ENCODE measurements at regions not wholly inside any gene's neighbourhood (a gene's known extent, or its start where the extent isn't known, plus 50 kb on each side); places are given as distances from the start of the nearest gene placed in this dataset.

- peak; percentile 34 for DNase-seq
- Histone ChIP-seq H3K27me3 (no peaks in the 10 kb centered on the region), H3K27ac (no peak overlapping the region), H3K4me3 (no peak overlapping the region), H3K9me3 (no peaks in the 10 kb centered on the region), H3K36me3 (no peaks in the 10 kb centered on the region), H3K4me1 (no peaks in the 10 kb centered on the region)
- intact Hi-C loops (cut with DNase I): no loop called here
- 67 to 82% methylated on average over 8 of the region's 8 CpGs for WGBS, 2 donors
- TF ChIP-seq CTCF (IDR thresholded peaks at IDR 0.05): no peak
- no peak for TF ChIP-seq EP300 (IDR thresholded peaks at IDR 0.05)
Observed at GRCh38 chr20:57870597-57871236, 160.9 kb upstream of the PMEPA1 start.

- intact Hi-C loops (cut with DNase I): no loop called here
- Histone ChIP-seq H3K9me3 (no peaks in the 10 kb centered on the region), H3K36me3 (no peaks in the 10 kb centered on the region), H3K4me1 (no peaks in the 10 kb centered on the region), H3K27me3 (no peaks in the 10 kb centered on the region), H3K27ac (no peak overlapping the region), H3K4me3 (no peak overlapping the region)
- 82% methylated on average over 9 of the region's 9 CpGs for WGBS, 2 donors
- DNase-seq: peak; percentile 44
- TF ChIP-seq POLR2AphosphoS5 (IDR thresholded peaks at IDR 0.05) (no peak), CTCF (IDR thresholded peaks at IDR 0.05) (no peak), POLR2A (IDR thresholded peaks at IDR 0.05) (no peak), EP300 (IDR thresholded peaks at IDR 0.05) (no peak)
Observed at GRCh38 chr20:57869951-57870315, 160.1 kb upstream of the PMEPA1 start.

- no peaks in the 10 kb centered on the region for H3K27me3 ChIP-seq
- no peaks in the 10 kb centered on the region for H3K9me3 ChIP-seq
- DNase-seq: peak; percentile 26
- TF ChIP-seq POLR2AphosphoS5 (IDR thresholded peaks at IDR 0.05) (no peak), POLR2A (IDR thresholded peaks at IDR 0.05) (no peak), EP300 (IDR thresholded peaks at IDR 0.05) (no peak), CTCF (IDR thresholded peaks at IDR 0.05) (no peak)
- H3K4me3 ChIP-seq: no peak overlapping the region
- 77 to 80% methylated on average over 10 of the region's 10 CpGs for WGBS, 2 donors
- H3K36me3 ChIP-seq: no peaks in the 10 kb centered on the region
- no peak overlapping the region for H3K27ac ChIP-seq
- intact Hi-C loops (cut with DNase I): no loop called here
- H3K4me1 ChIP-seq: no peaks in the 10 kb centered on the region
Observed at GRCh38 chr20:57869291-57869950, 159.6 kb upstream of the PMEPA1 start.

- H3K27ac ChIP-seq: no peak overlapping the region
- H3K4me1 ChIP-seq: no peaks in the 10 kb centered on the region
- no peak overlapping the region for H3K4me3 ChIP-seq
- H3K9me3 ChIP-seq: no peaks in the 10 kb centered on the region
- no peaks in the 10 kb centered on the region for H3K36me3 ChIP-seq
- DNase-seq: peak; percentile 50
- 90 to 92% methylated on average over 15 of the region's 15 CpGs for WGBS, 2 donors
- intact Hi-C loops (cut with DNase I): no loop called here
- TF ChIP-seq POLR2A (IDR thresholded peaks at IDR 0.05) (no peak), EP300 (IDR thresholded peaks at IDR 0.05) (no peak)
- no peaks in the 10 kb centered on the region for H3K27me3 ChIP-seq
Observed at GRCh38 chr20:57868310-57868709, 158.5 kb upstream of the PMEPA1 start.

- no peaks in the 10 kb centered on the region for H3K27me3 ChIP-seq
- no peaks in the 10 kb centered on the region for H3K4me1 ChIP-seq
- no peak overlapping the region for H3K4me3 ChIP-seq
- DNase-seq: peak; percentile 18
- no peak overlapping the region for H3K27ac ChIP-seq
- intact Hi-C loops (cut with DNase I): no loop called here
- 92% methylated on average over 2 of the region's 2 CpGs for WGBS, 2 donors
- H3K36me3 ChIP-seq: no peaks in the 10 kb centered on the region
- no peaks in the 10 kb centered on the region for H3K9me3 ChIP-seq
- TF ChIP-seq EP300 (IDR thresholded peaks at IDR 0.05): no peak
- TF ChIP-seq CTCF (IDR thresholded peaks at IDR 0.05): no peak
- no peak for TF ChIP-seq POLR2A (IDR thresholded peaks at IDR 0.05)
Observed at GRCh38 chr20:57867807-57868206, 158.0 kb upstream of the PMEPA1 start.
